K562 (cell line): ENCODE measurements at regions not wholly inside any gene's neighbourhood (a gene's known extent, or its start where the extent isn't known, plus 50 kb on each side); places are given as distances from the start of the nearest gene placed in this dataset.

ENCODE experiments used
- GABPB1 ChIP-seq: sonication (generic); formaldehyde crosslinking; IDR thresholded peaks from 2 replicates; pipeline ENCODE4 v1.8.0; 2022; ENCODE audit warnings: mild to moderate bottlenecking, missing genetic modification reagents
- PHF20 ChIP-seq: fragments of 450-650 bp; IDR thresholded peaks from 2 replicates; pipeline ENCODE4 v1.6.1; 2018; ENCODE audit not compliant: partially characterized antibody
- PRPF4 ChIP-seq: fragments of 200-400 bp; formaldehyde crosslinking; IDR thresholded peaks from one replicate; pipeline ENCODE4 v1.6.1; 2017; ENCODE audit warnings: low read length, low read depth, mild to moderate bottlenecking; ENCODE audit not compliant: insufficient read depth, poor library complexity, severe bottlenecking
- RCOR1 ChIP-seq, 2 experiments: IDR thresholded peaks; 2 replicates each; pipeline ENCODE4 v1.6.1; 2012; ENCODE audit warnings: low read depth in 2 of 2, low read length in 2 of 2, borderline replicate concordance in 1 of 2, improper control_type of control experiment in 1 of 2
- SRSF3 ChIP-seq: fragments of 200-400 bp; formaldehyde crosslinking; IDR thresholded peaks from 2 replicates; pipeline ENCODE4 v1.6.1; 2016; ENCODE audit warnings: mild to moderate bottlenecking, low read length, moderate library complexity; ENCODE audit not compliant: insufficient read depth
- TEAD1 ChIP-seq, 2 experiments: fragments of 450-650 bp in 1 of 2; sonication (generic) in 1 of 2; formaldehyde crosslinking; IDR thresholded peaks; 2 replicates each; pipeline versions ENCODE4 v1.4.0 to v1.8.0; 2020 to 2022; ENCODE audit warnings: mild to moderate bottlenecking in 2 of 2, missing genetic modification reagents in 1 of 2
- TEAD2 ChIP-seq: fragments of 450-650 bp; IDR thresholded peaks from 2 replicates; pipeline ENCODE4 v1.6.1; 2016; ENCODE audit warnings: missing genetic modification characterization, control low read depth, missing compliant biosample characterization
- ZNF717 ChIP-seq: fragments of 250-450 bp; sonication (Bioruptor Pico); IDR thresholded peaks from 2 replicates; pipeline ENCODE4 v1.5.0; 2021
- TF ChIP-seq, protein P1 (sequence below): fragments of 450-650 bp; IDR thresholded peaks from 2 replicates; pipeline ENCODE4 v1.6.1; 2017; ENCODE audit warnings: antibody characterized with exemption, mild to moderate bottlenecking
- TF ChIP-seq, protein P2 (sequence below): sonication (generic); formaldehyde crosslinking; IDR thresholded peaks from 2 replicates; pipeline ENCODE4 v1.8.0; 2022; ENCODE audit warnings: missing genetic modification reagents, mild to moderate bottlenecking, moderate library complexity, borderline replicate concordance
- TF ChIP-seq, protein P3 (sequence below), 3 experiments: IDR thresholded peaks in 2 of 3; conservative IDR thresholded peaks in 1 of 3; 2 replicates each; pipeline ENCODE4 v1.5.1; 2011 to 2012; ENCODE audit warnings: low read length in 3 of 3, mild to moderate bottlenecking in 3 of 3, control low read depth in 2 of 3, improper control_type of control experiment in 1 of 3, inconsistent platforms in 1 of 3, low read depth in 1 of 3, mixed read lengths in 1 of 3, moderate library complexity in 1 of 3; ENCODE audit not compliant: insufficient read depth in 2 of 3
- TF ChIP-seq, protein P4 (sequence below): fragments of 250-450 bp; sonication (Bioruptor Pico); IDR thresholded peaks from 2 replicates; pipeline ENCODE4 v1.5.0; 2020; ENCODE audit warnings: mild to moderate bottlenecking
- TF ChIP-seq, protein P5 (sequence below): fragments of 450-650 bp; IDR thresholded peaks from 2 replicates; pipeline ENCODE4 v1.6.1; 2016; ENCODE audit warnings: antibody characterized with exemption

DNA sequence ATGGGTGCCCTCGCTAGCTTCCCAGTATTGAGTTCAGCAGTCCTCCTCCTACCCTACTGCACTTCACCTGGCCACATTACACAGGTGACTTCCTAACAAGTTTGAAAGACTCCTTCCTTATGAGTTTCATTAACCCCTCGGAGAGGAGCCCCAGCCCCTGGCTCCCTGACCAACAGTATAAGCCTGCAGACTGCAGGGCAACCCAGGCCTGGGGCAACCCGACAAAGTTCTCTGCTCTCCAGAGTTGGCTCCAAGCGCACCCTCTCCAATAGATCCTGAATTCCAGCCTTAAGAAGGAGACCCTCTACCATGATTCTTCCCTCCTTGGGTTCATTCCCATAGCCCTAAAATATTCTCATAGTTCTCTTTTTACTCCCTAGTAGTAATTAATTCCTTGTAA, 1162.8 kb upstream of the TMEFF2 start (continued):
- TF ChIP-seq, protein P1, sequence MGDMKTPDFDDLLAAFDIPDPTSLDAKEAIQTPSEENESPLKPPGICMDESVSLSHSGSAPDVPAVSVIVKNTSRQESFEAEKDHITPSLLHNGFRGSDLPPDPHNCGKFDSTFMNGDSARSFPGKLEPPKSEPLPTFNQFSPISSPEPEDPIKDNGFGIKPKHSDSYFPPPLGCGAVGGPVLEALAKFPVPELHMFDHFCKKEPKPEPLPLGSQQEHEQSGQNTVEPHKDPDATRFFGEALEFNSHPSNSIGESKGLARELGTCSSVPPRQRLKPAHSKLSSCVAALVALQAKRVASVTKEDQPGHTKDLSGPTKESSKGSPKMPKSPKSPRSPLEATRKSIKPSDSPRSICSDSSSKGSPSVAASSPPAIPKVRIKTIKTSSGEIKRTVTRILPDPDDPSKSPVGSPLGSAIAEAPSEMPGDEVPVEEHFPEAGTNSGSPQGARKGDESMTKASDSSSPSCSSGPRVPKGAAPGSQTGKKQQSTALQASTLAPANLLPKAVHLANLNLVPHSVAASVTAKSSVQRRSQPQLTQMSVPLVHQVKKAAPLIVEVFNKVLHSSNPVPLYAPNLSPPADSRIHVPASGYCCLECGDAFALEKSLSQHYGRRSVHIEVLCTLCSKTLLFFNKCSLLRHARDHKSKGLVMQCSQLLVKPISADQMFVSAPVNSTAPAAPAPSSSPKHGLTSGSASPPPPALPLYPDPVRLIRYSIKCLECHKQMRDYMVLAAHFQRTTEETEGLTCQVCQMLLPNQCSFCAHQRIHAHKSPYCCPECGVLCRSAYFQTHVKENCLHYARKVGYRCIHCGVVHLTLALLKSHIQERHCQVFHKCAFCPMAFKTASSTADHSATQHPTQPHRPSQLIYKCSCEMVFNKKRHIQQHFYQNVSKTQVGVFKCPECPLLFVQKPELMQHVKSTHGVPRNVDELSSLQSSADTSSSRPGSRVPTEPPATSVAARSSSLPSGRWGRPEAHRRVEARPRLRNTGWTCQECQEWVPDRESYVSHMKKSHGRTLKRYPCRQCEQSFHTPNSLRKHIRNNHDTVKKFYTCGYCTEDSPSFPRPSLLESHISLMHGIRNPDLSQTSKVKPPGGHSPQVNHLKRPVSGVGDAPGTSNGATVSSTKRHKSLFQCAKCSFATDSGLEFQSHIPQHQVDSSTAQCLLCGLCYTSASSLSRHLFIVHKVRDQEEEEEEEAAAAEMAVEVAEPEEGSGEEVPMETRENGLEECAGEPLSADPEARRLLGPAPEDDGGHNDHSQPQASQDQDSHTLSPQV: no peak
- TF ChIP-seq, protein P2, sequence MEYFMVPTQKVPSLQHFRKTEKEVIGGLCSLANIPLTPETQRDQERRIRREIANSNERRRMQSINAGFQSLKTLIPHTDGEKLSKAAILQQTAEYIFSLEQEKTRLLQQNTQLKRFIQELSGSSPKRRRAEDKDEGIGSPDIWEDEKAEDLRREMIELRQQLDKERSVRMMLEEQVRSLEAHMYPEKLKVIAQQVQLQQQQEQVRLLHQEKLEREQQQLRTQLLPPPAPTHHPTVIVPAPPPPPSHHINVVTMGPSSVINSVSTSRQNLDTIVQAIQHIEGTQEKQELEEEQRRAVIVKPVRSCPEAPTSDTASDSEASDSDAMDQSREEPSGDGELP (CRISPR knock-in tag): no peak
- TF ChIP-seq ZNF717 (CRISPR knock-in tag) (no peak), RCOR1 (IDR thresholded peaks at IDR 0.05; ENCODE audit: borderline replicate concordance in 1 of 2, low read depth in 2 of 2, low read length in 2 of 2) (no peak), GABPB1 (CRISPR knock-in tag) (no peak), TEAD1 (CRISPR knock-in tag; IDR thresholded peaks at IDR 0.05) (no peak), PRPF4 (no peak), TEAD2 (tag) (no peak), PHF20 (no peak), SRSF3 (no peak)
- TF ChIP-seq, protein P3, sequence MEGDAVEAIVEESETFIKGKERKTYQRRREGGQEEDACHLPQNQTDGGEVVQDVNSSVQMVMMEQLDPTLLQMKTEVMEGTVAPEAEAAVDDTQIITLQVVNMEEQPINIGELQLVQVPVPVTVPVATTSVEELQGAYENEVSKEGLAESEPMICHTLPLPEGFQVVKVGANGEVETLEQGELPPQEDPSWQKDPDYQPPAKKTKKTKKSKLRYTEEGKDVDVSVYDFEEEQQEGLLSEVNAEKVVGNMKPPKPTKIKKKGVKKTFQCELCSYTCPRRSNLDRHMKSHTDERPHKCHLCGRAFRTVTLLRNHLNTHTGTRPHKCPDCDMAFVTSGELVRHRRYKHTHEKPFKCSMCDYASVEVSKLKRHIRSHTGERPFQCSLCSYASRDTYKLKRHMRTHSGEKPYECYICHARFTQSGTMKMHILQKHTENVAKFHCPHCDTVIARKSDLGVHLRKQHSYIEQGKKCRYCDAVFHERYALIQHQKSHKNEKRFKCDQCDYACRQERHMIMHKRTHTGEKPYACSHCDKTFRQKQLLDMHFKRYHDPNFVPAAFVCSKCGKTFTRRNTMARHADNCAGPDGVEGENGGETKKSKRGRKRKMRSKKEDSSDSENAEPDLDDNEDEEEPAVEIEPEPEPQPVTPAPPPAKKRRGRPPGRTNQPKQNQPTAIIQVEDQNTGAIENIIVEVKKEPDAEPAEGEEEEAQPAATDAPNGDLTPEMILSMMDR (IDR thresholded peaks at IDR 0.05 in 2 of 3, conservative IDR thresholded peaks at IDR 0.05 in 1 of 3; ENCODE audit: insufficient read depth in 2 of 3, low read depth in 1 of 3, low read length in 3 of 3): no peak
- TF ChIP-seq, protein P4, sequence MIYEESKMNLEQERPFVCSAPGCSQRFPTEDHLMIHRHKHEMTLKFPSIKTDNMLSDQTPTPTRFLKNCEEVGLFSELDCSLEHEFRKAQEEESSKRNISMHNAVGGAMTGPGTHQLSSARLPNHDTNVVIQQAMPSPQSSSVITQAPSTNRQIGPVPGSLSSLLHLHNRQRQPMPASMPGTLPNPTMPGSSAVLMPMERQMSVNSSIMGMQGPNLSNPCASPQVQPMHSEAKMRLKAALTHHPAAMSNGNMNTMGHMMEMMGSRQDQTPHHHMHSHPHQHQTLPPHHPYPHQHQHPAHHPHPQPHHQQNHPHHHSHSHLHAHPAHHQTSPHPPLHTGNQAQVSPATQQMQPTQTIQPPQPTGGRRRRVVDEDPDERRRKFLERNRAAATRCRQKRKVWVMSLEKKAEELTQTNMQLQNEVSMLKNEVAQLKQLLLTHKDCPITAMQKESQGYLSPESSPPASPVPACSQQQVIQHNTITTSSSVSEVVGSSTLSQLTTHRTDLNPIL (CRISPR knock-in tag): no peak
- TF ChIP-seq, protein P5, sequence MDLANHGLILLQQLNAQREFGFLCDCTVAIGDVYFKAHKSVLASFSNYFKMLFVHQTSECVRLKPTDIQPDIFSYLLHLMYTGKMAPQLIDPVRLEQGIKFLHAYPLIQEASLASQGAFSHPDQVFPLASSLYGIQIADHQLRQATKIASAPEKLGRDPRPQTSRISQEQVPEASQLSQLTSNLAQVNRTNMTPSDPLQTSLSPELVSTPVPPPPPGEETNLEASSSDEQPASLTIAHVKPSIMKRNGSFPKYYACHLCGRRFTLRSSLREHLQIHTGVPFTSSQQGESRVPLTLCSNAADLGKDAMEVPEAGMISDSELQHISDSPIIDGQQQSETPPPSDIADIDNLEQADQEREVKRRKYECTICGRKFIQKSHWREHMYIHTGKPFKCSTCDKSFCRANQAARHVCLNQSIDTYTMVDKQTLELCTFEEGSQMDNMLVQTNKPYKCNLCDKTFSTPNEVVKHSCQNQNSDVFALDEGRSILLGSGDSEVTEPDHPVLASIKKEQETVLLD: no peak
